Natural killer cell treated with Interleukin-12 subunit alpha and Interleukin-12 subunit beta and Interleukin-15 and Interleukin-18, amount 100 ng/mL, for 72 hours (primary cell): ENCODE measurements at regions not wholly inside any gene's neighbourhood (a gene's known extent, or its start where the extent isn't known, plus 50 kb on each side); places are given as distances from the start of the nearest gene placed in this dataset.

Experiments
- ATAC-seq, 2 donors: fragments of 150-1000 bp; cut with Tn5 transposase in 1 of 2; sonication (Bioruptor Pico), chemical (Tn5 transposase) in 1 of 2; 2 replicates each; pipeline ENCODE4 v1.10.0; 2021
- DNase-seq: peaks from one replicate; pipeline ENCODE4 v3.0.0; 2022; ENCODE audit warnings: low spot score
- H3K27ac Mint-ChIP-seq, 2 donors: 1 replicate in 1 of 2; 2 replicates in 1 of 2; pipeline ENCODE4 v1.8.0; 2022; ENCODE audit warnings: mixed read lengths in 2 of 2, mild to moderate bottlenecking in 1 of 2, moderate library complexity in 1 of 2
- H3K27me3 Mint-ChIP-seq, 2 donors: 1 replicate in 1 of 2; 2 replicates in 1 of 2; pipeline ENCODE4 v1.8.0; 2022; ENCODE audit warnings: mixed read lengths in 2 of 2
- H3K36me3 Mint-ChIP-seq: one replicate; pipeline ENCODE4 v1.8.0; 2022; ENCODE audit warnings: mixed read lengths
- H3K4me1 Mint-ChIP-seq, 2 donors: 1 replicate in 1 of 2; 2 replicates in 1 of 2; pipeline ENCODE4 v1.8.0; 2022; ENCODE audit warnings: low read depth in 2 of 2, mixed read lengths in 2 of 2, mild to moderate bottlenecking in 1 of 2
- H3K4me3 Mint-ChIP-seq: one replicate; pipeline ENCODE4 v1.8.0; 2022; ENCODE audit warnings: mixed read lengths
- H3K9me3 Mint-ChIP-seq: 2 replicates; pipeline ENCODE4 v1.8.0; 2022; ENCODE audit warnings: mixed read lengths

GRCh38 chr4:111530446-111530845, 614.8 kb upstream of the FAM241A start:
- Mint-ChIP-seq H3K4me3 (no peak overlapping the region), H3K36me3 (no peaks in the 10 kb centered on the region), H3K27me3 (no peaks in the 10 kb centered on the region), H3K9me3 (peaks cover 27% of the 10 kb centered on the region), H3K4me1 (no peaks in the 10 kb centered on the region), H3K27ac (no peak overlapping the region)
- no peak for DNase-seq
- ATAC-seq: no peak

GRCh38 chr4:111535792-111536191, 609.5 kb upstream of the FAM241A start:
- Mint-ChIP-seq H3K4me3 (no peak overlapping the region), H3K4me1 (no peaks in the 10 kb centered on the region), H3K27me3 (no peaks in the 10 kb centered on the region), H3K9me3 (peaks cover 11% of the 10 kb centered on the region), H3K27ac (no peak overlapping the region), H3K36me3 (no peaks in the 10 kb centered on the region)
- no peak for DNase-seq
- ATAC-seq: no peak

GRCh38 chr4:111537165-111537564, 608.1 kb upstream of the FAM241A start:
- peaks cover 8% of the 10 kb centered on the region for H3K9me3 Mint-ChIP-seq
- H3K36me3 Mint-ChIP-seq: no peaks in the 10 kb centered on the region
- ATAC-seq: no peak
- DNase-seq: no peak
- no peak overlapping the region for H3K27ac Mint-ChIP-seq
- no peaks in the 10 kb centered on the region for H3K4me1 Mint-ChIP-seq
- no peak overlapping the region for H3K4me3 Mint-ChIP-seq
- no peaks in the 10 kb centered on the region for H3K27me3 Mint-ChIP-seq

- DNase-seq: no peak
These were observed 607.4 kb upstream of the FAM241A start for GRCh38 chr4:111537871-111538270.

GRCh38 chr4:111540671-111541070, 604.6 kb upstream of the FAM241A start:
- no peak overlapping the region for H3K4me3 Mint-ChIP-seq
- H3K27me3 Mint-ChIP-seq: no peaks in the 10 kb centered on the region
- no peak overlapping the region for H3K27ac Mint-ChIP-seq
- ATAC-seq: no peak
- no peaks in the 10 kb centered on the region for H3K36me3 Mint-ChIP-seq
- H3K4me1 Mint-ChIP-seq: no peaks in the 10 kb centered on the region
- no peak for DNase-seq
- peaks cover 4% of the 10 kb centered on the region for H3K9me3 Mint-ChIP-seq

More at GRCh38 chr4:111537871-111538270, 607.4 kb upstream of the FAM241A start:
- Mint-ChIP-seq H3K27ac (no peak overlapping the region), H3K4me1 (no peaks in the 10 kb centered on the region), H3K4me3 (no peak overlapping the region), H3K27me3 (no peaks in the 10 kb centered on the region), H3K36me3 (no peaks in the 10 kb centered on the region), H3K9me3 (peaks cover 6% of the 10 kb centered on the region)
- ATAC-seq: no peak

- DNase-seq (no peak), ATAC-seq (no peak)
- Mint-ChIP-seq H3K9me3 (peaks cover 6% of the 10 kb centered on the region), H3K27me3 (no peaks in the 10 kb centered on the region), H3K36me3 (no peaks in the 10 kb centered on the region), H3K4me1 (no peaks in the 10 kb centered on the region), H3K4me3 (no peak overlapping the region), H3K27ac (no peak overlapping the region)
These were observed 603.2 kb upstream of the FAM241A start for GRCh38 chr4:111542056-111542455.

GRCh38 chr4:111546881-111547280, 598.4 kb upstream of the FAM241A start:
- no peaks in the 10 kb centered on the region for H3K36me3 Mint-ChIP-seq
- no peaks in the 10 kb centered on the region for H3K27me3 Mint-ChIP-seq
- no peaks in the 10 kb centered on the region for H3K4me1 Mint-ChIP-seq
- H3K4me3 Mint-ChIP-seq: no peak overlapping the region
- H3K27ac Mint-ChIP-seq: no peak overlapping the region
- DNase-seq (no peak), ATAC-seq (no peak)
- peaks cover 6% of the 10 kb centered on the region for H3K9me3 Mint-ChIP-seq

GRCh38 chr4:111556141-111556781, 589.0 kb upstream of the FAM241A start:
- Mint-ChIP-seq H3K9me3 (peaks cover 17% of the 10 kb centered on the region), H3K36me3 (peaks cover 5% of the 10 kb centered on the region), H3K27me3 (no peaks in the 10 kb centered on the region), H3K4me3 (no peak overlapping the region), H3K27ac (no peak overlapping the region), H3K4me1 (no peaks in the 10 kb centered on the region)
- ATAC-seq (no peak), DNase-seq (no peak)

- Mint-ChIP-seq H3K36me3 (peaks cover 5% of the 10 kb centered on the region), H3K9me3 (peaks cover 20% of the 10 kb centered on the region), H3K27me3 (no peaks in the 10 kb centered on the region), H3K4me1 (no peaks in the 10 kb centered on the region), H3K27ac (no peak overlapping the region), H3K4me3 (no peak overlapping the region)
- no peak for ATAC-seq
- DNase-seq: no peak
These were observed 588.4 kb upstream of the FAM241A start for GRCh38 chr4:111556851-111557250.

- Mint-ChIP-seq H3K36me3 (peaks cover 16% of the 10 kb centered on the region), H3K27me3 (no peaks in the 10 kb centered on the region), H3K9me3 (peaks cover 24% of the 10 kb centered on the region), H3K4me1 (no peaks in the 10 kb centered on the region), H3K4me3 (no peak overlapping the region), H3K27ac (no peak overlapping the region)
- DNase-seq (no peak), ATAC-seq (no peak)
These were observed 582.4 kb upstream of the FAM241A start for GRCh38 chr4:111562826-111563225.

GRCh38 chr4:111572470-111572869, 572.8 kb upstream of the FAM241A start:
- ATAC-seq: no peak
- no peaks in the 10 kb centered on the region for H3K27me3 Mint-ChIP-seq
- peaks cover 9% of the 10 kb centered on the region for H3K9me3 Mint-ChIP-seq
- no peak overlapping the region for H3K4me3 Mint-ChIP-seq
- no peak for DNase-seq
- no peaks in the 10 kb centered on the region for H3K4me1 Mint-ChIP-seq
- no peak overlapping the region for H3K27ac Mint-ChIP-seq
- H3K36me3 Mint-ChIP-seq: no peaks in the 10 kb centered on the region

GRCh38 chr4:111573386-111573785, 571.9 kb upstream of the FAM241A start:
- H3K27ac Mint-ChIP-seq: no peak overlapping the region
- peaks cover 7% of the 10 kb centered on the region for H3K9me3 Mint-ChIP-seq
- DNase-seq (no peak), ATAC-seq (no peak)
- H3K36me3 Mint-ChIP-seq: no peaks in the 10 kb centered on the region
- no peak overlapping the region for H3K4me3 Mint-ChIP-seq
- H3K4me1 Mint-ChIP-seq: no peaks in the 10 kb centered on the region
- H3K27me3 Mint-ChIP-seq: no peaks in the 10 kb centered on the region

GRCh38 chr4:111579767-111580166, 565.5 kb upstream of the FAM241A start:
- H3K27ac Mint-ChIP-seq: no peak overlapping the region
- DNase-seq (no peak), ATAC-seq (no peak)
- no peak overlapping the region for H3K4me3 Mint-ChIP-seq
- H3K27me3 Mint-ChIP-seq: no peaks in the 10 kb centered on the region
- H3K36me3 Mint-ChIP-seq: peaks cover 2% of the 10 kb centered on the region
- H3K9me3 Mint-ChIP-seq: peaks cover 9% of the 10 kb centered on the region
- H3K4me1 Mint-ChIP-seq: no peaks in the 10 kb centered on the region

- no peak for ATAC-seq
- H3K27me3 Mint-ChIP-seq: no peaks in the 10 kb centered on the region
These were observed 549.8 kb upstream of the FAM241A start for GRCh38 chr4:111595456-111595855.

GRCh38 chr4:111596491-111596890, 548.8 kb upstream of the FAM241A start:
- DNase-seq (no peak), ATAC-seq (no peak)
- H3K4me3 Mint-ChIP-seq: no peak overlapping the region
- H3K27me3 Mint-ChIP-seq: no peaks in the 10 kb centered on the region
- H3K9me3 Mint-ChIP-seq: no peaks in the 10 kb centered on the region
- H3K4me1 Mint-ChIP-seq: no peaks in the 10 kb centered on the region
- H3K36me3 Mint-ChIP-seq: no peaks in the 10 kb centered on the region
- no peak overlapping the region for H3K27ac Mint-ChIP-seq

More at GRCh38 chr4:111595456-111595855, 549.8 kb upstream of the FAM241A start:
- H3K9me3 Mint-ChIP-seq: no peaks in the 10 kb centered on the region
- no peak overlapping the region for H3K27ac Mint-ChIP-seq
- no peaks in the 10 kb centered on the region for H3K36me3 Mint-ChIP-seq
- no peaks in the 10 kb centered on the region for H3K4me1 Mint-ChIP-seq
- H3K4me3 Mint-ChIP-seq: no peak overlapping the region
- DNase-seq: no peak
